NCI-H526 (cell line): ENCODE measurements at regions not wholly inside any gene's neighbourhood (a gene's known extent, or its start where the extent isn't known, plus 50 kb on each side); places are given as distances from the start of the nearest gene placed in this dataset.

Source experiments
- DNase-seq, 2 experiments: peaks; one replicate each; lab custom pipeline; 2025; lab: John Stamatoyannopoulos, UW

- no peak for DNase-seq
Measured at GRCh38 chr21:25025596-25025995, 581.7 kb downstream of the MRPL39 start.

DNA sequence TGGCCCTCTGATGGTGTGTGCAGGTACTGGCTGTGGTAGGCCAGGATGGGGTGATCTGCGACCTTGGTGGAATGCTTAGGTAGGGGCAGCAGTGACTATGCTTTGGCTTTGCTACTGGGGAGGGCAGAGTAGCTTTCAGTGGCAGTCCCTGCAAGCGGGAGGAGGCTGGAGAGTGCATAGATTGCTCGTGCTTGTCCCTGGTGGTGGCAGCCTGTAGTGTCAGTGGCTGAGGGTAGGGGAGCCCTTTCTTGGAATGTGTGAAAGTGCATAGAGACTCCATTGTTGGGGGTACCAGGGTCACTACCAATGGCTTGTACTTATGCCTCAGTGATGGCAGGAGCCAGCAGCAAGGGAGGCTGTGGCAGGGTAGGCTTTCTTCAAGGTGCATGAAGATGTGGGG, 582.6 kb downstream of the MRPL39 start:
- no peak for DNase-seq

DNA sequence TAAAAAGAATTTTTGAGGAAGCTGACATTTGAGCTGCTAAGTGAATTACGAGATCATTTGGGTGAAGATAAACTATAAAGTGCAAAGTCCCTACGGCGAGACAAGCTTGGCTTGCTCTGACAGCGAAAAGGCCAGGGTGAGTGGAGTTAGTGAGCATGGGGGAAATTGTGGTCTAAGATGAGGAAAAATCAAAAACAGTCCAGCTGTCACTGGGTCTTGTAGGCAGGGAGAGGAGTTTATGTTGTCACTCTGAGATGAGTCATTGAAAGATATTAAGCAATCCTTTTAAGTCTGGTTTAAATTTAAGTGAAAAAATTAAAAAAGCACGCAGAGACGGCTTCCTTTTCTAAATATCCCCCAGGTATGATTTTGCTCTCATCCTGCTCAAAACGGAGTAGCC, 601.9 kb downstream of the MRPL39 start:
- no peak for DNase-seq

GRCh38 chr21:25002676-25003075, 604.6 kb downstream of the MRPL39 start:
- no peak for DNase-seq

DNA sequence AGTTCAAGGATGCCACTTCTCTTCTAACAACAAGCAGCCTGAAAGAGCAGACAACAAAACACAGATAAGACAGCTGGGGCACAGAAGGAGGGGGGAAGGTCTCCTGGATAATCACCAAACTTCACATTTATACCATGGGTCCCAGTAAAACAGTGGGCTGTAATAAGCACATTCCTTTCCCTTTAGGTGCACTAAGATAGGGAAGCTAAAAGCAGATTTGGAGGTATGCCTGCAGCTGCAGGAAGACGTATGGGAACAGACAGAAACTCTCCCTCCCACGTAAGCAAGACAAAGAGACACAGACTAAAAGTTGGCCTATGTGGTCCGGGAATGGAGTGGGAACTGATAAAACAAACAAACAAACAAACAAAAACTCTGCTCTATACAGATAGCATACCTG, 612.1 kb downstream of the MRPL39 start:
- DNase-seq = no peak

DNA sequence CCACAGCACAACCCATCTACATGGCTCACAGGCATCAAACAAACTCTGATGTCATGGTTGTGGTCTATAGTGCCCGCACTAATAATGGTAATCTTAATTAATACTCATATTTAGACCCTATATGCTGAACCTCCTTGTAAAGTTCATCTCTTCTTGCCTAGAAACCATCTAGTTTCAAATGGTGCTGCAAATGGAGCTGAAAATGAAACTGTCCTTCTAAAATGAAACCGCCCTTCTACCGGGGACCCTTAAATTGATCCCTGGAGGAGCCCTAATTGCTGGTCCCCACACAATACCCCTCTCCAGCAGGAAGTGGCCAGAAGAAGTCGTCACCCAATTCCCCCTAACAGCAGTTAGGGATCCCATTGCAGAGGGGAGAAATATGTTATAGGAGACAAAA, 612.6 kb downstream of the MRPL39 start:
- no peak for DNase-seq

GRCh38 chr21:24989516-24989915, 617.8 kb downstream of the MRPL39 start:
- DNase-seq = no peak

DNA sequence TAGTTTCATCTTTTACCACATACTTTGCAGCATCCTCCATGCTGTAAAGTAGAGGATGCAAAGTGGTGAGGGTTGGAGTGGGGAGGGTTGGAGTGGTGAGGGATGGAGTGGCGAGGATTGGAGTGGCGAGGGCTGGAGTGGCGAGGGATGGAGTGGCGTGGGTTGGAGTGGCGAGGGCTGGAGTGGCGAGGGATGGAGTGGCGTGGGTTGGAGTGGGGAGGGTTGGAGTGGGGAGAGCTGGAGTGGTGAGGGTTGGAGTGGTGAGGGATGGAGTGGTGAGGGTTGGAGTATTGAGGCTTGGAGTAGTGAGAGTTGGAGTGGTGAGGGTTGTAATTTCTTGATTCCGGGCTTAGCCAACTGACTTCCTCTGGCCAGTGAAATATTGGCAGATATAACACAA, 618.3 kb downstream of the MRPL39 start:
- no peak for DNase-seq

DNA sequence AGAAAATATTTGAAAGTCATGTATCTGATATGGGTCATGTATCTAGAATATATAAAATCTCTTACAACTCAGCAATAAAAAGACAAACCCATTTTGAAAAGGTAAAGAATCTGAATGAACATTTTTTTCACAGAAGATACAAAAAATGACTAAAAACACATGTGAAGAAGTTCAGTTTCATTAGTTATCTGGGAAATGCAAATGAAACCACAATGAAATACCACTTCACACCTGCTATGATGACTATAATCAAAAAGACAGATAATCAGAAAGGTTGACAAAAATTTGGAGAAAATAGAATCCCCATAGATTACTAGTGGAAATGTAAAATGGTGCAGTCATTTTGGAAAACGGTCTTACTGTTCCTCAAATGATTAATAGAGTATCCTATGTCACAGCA, 631.0 kb downstream of the MRPL39 start:
- DNase-seq = no peak

GRCh38 chr21:24969068-24969467, 638.2 kb downstream of the MRPL39 start:
- DNase-seq = no peak

DNA sequence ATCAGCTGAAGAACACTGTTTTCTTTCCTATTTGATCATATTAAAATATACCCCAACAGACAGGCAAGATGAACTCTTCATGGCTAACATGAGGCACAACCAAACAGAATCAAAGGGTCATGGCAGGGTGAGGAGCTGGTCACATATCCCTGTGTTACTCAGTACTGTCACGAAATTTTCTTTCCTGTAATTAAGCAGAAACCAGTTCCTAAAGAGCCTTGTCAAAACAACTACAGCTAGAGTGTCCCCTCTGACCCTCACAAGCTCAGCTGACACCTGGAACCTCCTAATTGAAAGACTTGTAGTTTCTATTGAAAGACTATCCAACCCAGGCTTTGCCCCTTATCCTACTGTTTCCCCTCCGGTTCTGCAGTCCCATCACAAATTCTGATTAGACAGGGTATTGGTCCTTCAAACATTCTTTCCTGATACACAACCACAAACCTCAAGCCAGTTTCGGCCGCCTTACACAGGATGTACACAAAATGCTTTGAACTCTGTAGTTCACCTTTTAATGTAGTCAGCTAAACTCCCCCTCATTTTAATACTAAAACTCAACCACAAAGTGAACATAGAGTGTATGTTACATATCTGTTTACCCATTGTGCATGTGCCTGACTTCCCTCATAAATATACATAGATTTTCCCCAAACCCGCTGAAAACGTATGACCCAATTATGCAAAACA, 651.9 kb downstream of the MRPL39 start:
- DNase-seq = no peak

- no peak for DNase-seq
Measured at GRCh38 chr21:24948186-24948585, 659.1 kb downstream of the MRPL39 start.

- no peak for DNase-seq
Measured at GRCh38 chr21:24945910-24946309, 661.4 kb downstream of the MRPL39 start.

DNA sequence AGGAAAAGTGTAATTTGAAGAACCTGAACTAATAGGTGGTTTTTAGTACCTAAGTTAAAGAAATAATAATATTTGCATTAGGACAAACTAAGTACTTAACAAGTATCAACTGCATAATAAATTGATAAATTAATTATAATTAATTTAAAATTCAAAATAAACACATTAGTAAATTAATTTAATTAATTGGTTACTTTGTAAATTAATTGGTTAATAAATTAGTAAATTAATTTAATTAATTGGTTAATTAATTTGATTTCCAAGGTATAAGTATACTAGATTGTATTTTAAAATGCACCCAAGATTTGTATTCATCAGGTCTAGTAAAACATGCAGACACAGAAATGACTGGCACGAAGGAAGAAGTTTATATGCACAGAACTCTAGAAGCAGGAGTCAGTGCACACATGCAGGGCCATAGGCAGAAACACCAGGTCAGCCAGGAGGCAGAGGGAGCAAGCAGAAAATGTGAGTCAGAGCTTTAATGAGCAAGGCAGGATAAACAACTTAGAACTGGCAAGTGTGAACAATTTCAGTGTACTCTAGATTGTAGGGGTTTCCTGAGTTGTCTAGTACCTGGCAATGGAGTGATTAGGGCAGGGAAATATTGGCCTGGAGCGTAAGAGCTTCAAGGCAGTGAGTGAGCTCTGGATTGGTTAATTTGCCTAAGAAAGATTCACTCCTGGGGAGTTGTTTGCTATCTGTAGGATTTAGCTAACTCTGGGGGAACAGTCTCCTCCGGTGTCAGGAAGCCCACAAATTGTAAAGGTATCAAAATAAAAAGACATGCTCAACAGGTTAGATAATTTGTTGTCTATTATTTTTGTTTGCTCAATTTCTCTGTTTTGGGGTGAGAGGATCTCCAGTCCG, 665.7 kb downstream of the MRPL39 start:
- no peak for DNase-seq

DNA sequence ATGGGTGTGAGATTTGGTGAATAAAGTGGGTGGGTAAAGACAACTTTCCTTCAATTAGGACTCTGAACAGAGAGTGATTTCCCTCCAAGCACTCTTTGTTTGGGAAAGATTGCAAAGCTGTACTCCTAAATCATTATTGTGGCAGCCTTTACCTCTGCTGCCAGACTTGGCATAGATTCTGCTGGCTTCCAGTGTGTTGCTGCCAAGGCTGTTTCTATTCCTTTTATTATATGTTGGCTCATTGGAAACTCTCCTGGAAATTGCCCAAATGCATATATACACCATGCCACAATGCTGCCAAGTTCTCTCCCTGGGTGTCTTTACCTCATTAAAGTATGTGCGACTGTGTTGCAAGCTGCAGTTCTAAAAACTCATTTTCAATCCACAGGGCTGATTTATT, 668.0 kb downstream of the MRPL39 start:
- no peak for DNase-seq

DNA sequence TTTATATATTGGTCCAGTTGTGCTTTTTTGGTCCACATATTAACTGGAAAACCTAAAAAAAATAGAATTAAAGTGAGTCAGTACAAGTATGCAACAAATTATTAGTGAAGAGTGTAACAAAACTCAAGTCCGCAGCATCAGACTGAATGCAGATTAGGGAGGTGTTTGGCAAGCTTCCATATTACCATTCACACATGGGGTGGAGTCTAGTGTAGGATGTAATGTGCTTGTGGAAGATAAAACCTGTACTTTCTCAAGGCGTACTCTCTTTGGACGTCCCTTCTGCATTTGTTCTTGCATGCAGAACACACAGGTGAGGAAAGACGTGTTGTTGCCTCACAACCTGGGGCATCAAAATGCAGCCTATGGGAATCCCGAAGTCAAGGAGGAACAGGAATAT, 668.7 kb downstream of the MRPL39 start:
- DNase-seq = no peak

GRCh38 chr21:24935991-24936390, 671.3 kb downstream of the MRPL39 start:
- DNase-seq = no peak

- DNase-seq = no peak
Measured at GRCh38 chr21:24910591-24910990, 696.7 kb downstream of the MRPL39 start.

DNA sequence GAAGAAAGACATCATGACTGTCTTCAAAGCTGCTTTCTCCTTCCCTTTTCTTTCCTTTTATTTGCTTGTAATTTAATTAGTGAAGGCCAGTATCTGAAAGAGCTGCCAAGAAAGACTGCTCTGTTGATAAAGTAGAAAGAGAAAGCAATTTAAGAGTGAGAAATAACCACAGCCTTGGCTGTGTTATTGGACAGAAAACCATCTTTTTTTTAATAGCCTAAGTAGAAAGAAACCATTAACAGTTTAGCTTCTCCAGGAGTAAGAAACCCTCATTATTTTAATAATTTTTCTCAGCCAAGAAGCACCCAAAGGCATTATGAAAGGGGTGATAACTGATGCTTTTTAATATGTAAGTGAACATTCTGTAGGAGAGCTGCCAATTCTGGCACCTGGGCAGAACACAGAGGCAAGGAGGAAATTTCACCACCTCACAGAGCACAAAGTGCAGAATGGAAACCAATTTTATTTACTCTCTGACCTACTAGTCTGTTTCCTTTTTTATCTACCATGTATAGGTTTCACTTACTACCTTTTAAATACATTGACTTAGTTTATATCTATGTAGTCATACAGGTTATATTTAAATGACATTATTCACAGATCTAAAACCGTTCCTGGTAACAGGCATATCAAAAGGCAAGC, 703.2 kb downstream of the MRPL39 start:
- DNase-seq = no peak

DNA sequence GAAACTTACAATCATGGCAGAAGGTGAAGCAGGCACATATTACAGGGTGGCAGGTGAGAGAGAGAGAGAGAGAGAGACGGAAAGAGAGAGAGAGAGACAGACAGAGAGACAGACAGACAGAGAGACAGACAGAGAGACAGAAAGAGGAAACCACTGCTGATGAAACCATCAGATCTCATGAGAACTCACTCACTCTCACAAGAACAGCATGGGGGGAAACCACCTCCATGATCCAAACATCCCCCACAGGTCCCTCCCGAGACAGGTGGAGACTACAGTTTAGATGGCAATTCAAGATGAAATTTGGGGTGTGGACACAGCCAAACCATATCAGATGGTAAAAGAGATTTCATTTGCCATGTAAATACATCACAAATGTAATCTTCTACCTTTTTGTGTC, 708.1 kb downstream of the MRPL39 start:
- DNase-seq = no peak

- DNase-seq = no peak
Measured at GRCh38 chr21:24897883-24898282, 709.4 kb downstream of the MRPL39 start.

GRCh38 chr21:24896735-24897124, 710.6 kb downstream of the MRPL39 start:
- no peak for DNase-seq
